Astrocyte of the cerebellum (primary cell): ENCODE measurements at regions not wholly inside any gene's neighbourhood (a gene's known extent, or its start where the extent isn't known, plus 50 kb on each side); places are given as distances from the start of the nearest gene placed in this dataset.
"Not testable (repeated sequence)": the region's sequence is repeated elsewhere in the genome, so short reads cannot be mapped to it uniquely, and the experiment has no call there.

ENCODE experiments used
- DNase-seq: peaks from one replicate; pipeline ENCODE4 v3.0.0-alpha.2; 2011; ENCODE audit warnings: low read depth
- H3K4me3 ChIP-seq: 2 replicates; pipeline ENCODE4 v1.5.1; 2011; ENCODE audit warnings: mild to moderate bottlenecking, low read depth, low read length, moderate library complexity
- CTCF ChIP-seq: IDR thresholded peaks from 2 replicates; pipeline ENCODE4 v1.5.1; 2012; ENCODE audit warnings: low read length, low read depth, moderate library complexity, mild to moderate bottlenecking; ENCODE audit errors: missing control alignments
- in situ Hi-C: cut with HindIII; loops from 2 replicates; pipeline ENCODE4 v1.10.0; 2017; ENCODE audit warnings: low sequenced_read_pairs

GRCh38 chr12:54105809-54106208 lies 52.2 kb downstream of the HOXC4 start:
- DNase-seq, in situ Hi-C loops, H3K4me3 ChIP-seq: not testable (repeated sequence)

GRCh38 chr12:54106252-54106651 lies 52.6 kb downstream of the HOXC4 start:
- H3K4me3 ChIP-seq, DNase-seq, in situ Hi-C loops: not testable (repeated sequence)

- in situ Hi-C loops, H3K4me3 ChIP-seq, DNase-seq: not testable (repeated sequence)
Measured at GRCh38 chr12:54106803-54107579, 53.4 kb downstream of the HOXC4 start.

GRCh38 chr12:54112336-54112735 lies 58.7 kb downstream of the HOXC4 start:
- DNase-seq, H3K4me3 ChIP-seq, in situ Hi-C loops: not testable (repeated sequence)

- in situ Hi-C loops, DNase-seq, H3K4me3 ChIP-seq: not testable (repeated sequence)
Measured at GRCh38 chr12:54116055-54116454, 62.4 kb downstream of the HOXC4 start.

- H3K4me3 ChIP-seq, in situ Hi-C loops, DNase-seq: not testable (repeated sequence)
Measured at GRCh38 chr12:54117392-54117791, 63.8 kb downstream of the HOXC4 start.

GRCh38 chr12:54119082-54119481 lies 65.4 kb downstream of the HOXC4 start:
- DNase-seq, H3K4me3 ChIP-seq, in situ Hi-C loops: not testable (repeated sequence)

- in situ Hi-C loops, DNase-seq, H3K4me3 ChIP-seq: not testable (repeated sequence)
Measured at GRCh38 chr12:54123981-54124380, 64.8 kb downstream of the SMUG1 start.

- DNase-seq, in situ Hi-C loops: not testable (repeated sequence)
- H3K4me3 ChIP-seq: peak overlapping the region; percentile 27
Measured at GRCh38 chr12:54125708-54126028, 63.1 kb downstream of the SMUG1 start.

GRCh38 chr12:54126029-54126695 lies 62.6 kb downstream of the SMUG1 start:
- no peak for DNase-seq
- in situ Hi-C loops: no loop called here
- no peak for TF ChIP-seq CTCF
- H3K4me3 ChIP-seq: peak overlapping the region; percentile 27

GRCh38 chr12:54126696-54127537 lies 61.9 kb downstream of the SMUG1 start:
- TF ChIP-seq CTCF: no peak
- in situ Hi-C loops: no loop called here
- H3K4me3 ChIP-seq: peak overlapping the region; percentile 27
- DNase-seq: no peak
